GM21381 (cell line): ENCODE measurements at regions not wholly inside any gene's neighbourhood (a gene's known extent, or its start where the extent isn't known, plus 50 kb on each side); places are given as distances from the start of the nearest gene placed in this dataset.
"Not testable (repeated sequence)": the region's sequence is repeated elsewhere in the genome, so short reads cannot be mapped to it uniquely, and the experiment has no call there.

ENCODE experiments used
- ATAC-seq: cut with Tn5 transposase; IDR thresholded peaks from one replicate; pipeline ENCODE4 v1.9.1; 2021; ENCODE audit warnings: mild to moderate bottlenecking, moderate library complexity; ENCODE audit not compliant: unreplicated experiment

DNA sequence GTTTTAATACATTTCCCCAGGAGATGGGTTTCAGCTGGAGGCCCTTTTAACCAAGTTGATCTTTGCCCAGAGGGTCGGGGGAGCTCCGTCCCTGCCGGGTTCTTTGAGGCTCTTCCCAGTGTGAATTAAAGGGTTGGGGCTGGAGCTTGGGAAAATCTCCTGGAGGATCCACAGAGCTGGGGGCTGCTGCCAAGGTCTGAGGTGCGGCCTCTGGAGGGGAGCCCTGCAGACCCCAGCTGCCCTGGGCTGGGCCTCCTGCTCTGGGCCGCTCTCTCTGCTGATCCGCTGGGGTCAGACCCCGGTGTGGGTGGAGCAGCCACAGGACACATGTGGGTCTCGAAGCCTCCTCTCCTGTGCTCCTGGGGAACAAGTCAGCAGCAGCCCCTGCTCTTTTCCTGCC, 51.4 kb upstream of the SFSWAP start:
- not testable (repeated sequence) for ATAC-seq

DNA sequence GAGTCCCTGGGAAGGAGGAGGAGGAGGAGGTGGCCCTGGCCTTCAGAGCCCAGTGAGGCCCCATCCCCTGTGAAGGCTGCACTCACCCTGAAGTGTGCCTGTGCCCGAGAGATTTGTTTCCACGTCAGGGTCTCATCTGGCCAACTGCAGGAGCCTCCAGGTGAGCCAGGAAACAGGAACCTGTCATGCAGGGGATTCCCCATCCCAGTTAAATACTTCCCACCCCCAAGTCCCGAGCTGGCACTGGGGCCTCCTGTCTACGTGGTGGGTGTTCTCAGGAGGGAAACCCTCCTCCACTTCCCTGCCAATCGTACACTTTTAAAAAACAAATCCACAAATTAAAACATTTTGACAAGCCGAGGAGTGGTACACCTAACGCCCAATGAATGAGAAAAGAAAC, 50.9 kb upstream of the SFSWAP start:
- not testable (repeated sequence) for ATAC-seq

DNA sequence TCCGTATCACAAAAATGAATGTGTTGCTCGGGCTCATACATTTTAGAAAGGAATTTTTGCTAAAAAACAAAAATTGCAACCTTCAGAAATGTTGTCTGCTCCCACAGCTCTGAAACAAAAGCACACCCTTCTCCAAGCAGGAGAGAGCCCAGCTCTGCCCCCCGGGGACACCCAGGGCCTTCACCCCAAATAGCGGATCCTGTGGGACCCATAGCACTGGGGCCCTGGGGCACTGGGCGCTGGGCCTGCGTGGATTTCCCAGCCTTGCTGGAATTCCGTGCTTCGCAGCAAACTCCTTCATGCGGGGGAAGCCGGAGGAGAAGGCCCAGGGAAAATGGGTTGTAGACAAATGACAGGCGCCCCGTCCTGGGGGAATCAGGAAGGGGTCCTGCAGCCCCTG, 50.5 kb upstream of the SFSWAP start:
- ATAC-seq, result not testable (repeated sequence)
